HG02678 (cell line): ENCODE measurements at regions not wholly inside any gene's neighbourhood (a gene's known extent, or its start where the extent isn't known, plus 50 kb on each side); places are given as distances from the start of the nearest gene placed in this dataset.
"Not testable (repeated sequence)": the region's sequence is repeated elsewhere in the genome, so short reads cannot be mapped to it uniquely, and the experiment has no call there.

Experiments
- ATAC-seq: cut with Tn5 transposase; IDR thresholded peaks from one replicate; pipeline ENCODE4 v1.9.1; 2021; ENCODE audit warnings: mild to moderate bottlenecking, moderate library complexity; ENCODE audit not compliant: unreplicated experiment

DNA sequence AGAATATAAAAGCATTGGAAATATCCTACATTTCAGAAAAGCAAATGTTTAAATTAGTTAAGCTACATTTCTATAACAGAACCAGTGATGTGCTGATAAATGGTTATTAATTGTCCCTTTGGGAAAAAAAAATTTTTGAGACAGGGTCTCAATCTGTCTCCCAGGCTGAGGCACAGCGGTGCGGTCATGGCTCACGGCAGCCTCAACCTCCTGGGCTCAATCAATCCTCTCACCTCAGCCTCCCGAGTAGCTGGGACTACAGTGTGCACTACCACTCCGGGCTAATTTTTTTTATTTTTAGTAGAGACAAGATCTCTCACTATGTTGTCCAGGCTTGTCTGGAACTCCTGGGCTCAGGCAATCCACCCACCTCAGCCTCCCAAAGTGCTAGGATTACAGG is 194.8 kb upstream of the SALL3 start:
- no peak for ATAC-seq

GRCh38 chr18:78785706-78786105 is 193.9 kb upstream of the SALL3 start:
- ATAC-seq = no peak

GRCh38 chr18:78786776-78787175 is 192.8 kb upstream of the SALL3 start:
- no peak for ATAC-seq

DNA sequence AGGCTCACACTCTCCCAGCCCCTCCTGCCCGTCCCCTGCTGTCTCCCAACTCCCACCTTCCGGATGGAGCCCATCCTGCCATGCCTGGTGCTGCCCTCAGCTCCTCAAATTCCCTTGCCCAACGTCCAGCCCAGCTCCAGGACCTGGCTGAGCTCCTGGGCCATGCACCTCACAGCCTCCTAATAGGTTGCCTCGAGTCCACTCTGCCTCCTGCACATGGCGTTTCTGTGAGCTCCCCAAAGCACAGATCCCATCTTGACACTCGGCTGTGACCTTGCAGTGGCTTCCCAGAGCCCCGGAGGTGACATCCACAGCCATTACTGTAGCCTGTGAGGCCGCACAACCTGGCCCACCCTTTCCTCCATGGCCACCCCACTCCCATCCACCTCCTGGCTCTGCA is 191.9 kb upstream of the SALL3 start:
- ATAC-seq = no peak

DNA sequence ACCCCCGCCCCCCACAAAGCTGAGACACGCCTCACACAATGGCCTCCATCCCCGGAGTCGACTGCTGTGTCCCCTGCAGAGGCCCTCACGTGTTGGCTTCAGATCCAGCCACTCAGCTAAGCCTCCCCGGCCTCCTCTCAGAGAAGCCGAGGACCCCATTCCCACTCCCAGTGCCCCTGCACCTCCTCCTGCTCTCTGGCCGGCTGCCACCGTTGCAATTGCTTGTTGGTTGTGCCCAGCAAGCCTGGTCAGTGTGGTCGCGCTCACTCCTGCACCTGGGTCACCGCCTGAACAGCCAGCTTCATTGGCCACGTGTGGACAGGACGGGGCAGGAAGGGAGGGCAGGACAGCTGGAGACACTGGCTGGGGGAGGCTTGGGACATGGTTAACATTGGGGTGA is 191.5 kb upstream of the SALL3 start:
- no peak for ATAC-seq

DNA sequence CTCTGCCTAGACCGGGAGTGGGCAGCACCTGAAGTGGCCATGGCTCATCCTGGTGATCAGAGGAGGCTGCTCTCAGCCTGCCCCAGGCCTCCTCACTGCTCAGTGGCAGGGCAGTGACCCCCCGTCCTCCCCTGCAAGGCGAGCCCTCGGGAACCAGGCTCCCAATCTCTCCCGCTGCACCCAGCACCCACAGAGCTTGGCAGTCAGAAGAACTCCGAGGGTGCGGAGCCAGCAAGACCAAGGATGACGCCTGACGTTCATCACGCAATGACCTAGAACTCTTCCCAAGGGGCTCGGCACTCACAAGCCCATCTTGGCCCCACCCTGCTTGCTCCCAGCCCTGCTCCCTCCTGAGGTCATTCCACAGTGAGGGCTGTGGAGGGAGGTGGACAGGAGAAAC is 189.8 kb upstream of the SALL3 start:
- ATAC-seq = no peak

- ATAC-seq = no peak
These were observed 189.1 kb upstream of the SALL3 start for GRCh38 chr18:78790511-78790910.

DNA sequence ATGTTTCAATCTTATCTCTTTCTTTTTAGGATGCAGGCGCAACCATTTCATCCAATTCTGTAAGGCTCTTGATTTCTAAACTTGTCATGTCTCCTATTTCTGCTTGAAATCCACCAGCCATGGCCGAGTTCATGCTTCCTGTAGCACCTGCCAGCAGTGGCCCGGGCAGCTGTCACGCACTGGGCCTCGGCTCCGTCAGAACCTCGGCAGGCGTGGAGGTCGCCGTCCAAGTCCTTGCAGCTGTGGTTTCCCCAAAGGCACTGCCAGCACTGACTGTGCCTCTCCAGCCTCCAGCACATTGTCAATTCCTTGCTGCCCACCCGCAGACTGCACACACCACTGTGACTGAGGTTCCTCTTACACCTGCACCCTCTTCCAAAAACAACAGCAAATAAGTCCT is 188.7 kb upstream of the SALL3 start:
- no peak for ATAC-seq

GRCh38 chr18:78792094-78792493 is 187.5 kb upstream of the SALL3 start:
- ATAC-seq = no peak

DNA sequence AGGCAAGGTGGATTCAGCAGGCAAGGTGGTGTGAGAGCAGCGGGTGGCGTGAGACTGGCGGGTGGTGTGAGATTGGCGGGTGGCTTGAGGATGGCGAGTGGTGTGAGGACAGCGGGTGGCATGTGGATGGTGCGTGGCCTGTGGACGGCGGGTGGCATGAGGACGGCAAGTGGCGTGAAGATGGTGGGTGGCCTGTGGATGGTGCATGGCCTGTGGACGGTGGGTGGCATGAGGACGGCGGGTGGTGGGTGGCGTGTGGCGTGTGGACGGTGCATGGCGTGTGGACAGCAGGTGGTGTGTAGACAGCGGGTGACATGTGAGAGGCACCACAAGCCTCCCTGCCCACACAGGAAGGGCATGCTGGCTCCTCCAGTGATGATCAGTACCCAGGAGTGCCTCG is 186.9 kb upstream of the SALL3 start:
- ATAC-seq = no peak

DNA sequence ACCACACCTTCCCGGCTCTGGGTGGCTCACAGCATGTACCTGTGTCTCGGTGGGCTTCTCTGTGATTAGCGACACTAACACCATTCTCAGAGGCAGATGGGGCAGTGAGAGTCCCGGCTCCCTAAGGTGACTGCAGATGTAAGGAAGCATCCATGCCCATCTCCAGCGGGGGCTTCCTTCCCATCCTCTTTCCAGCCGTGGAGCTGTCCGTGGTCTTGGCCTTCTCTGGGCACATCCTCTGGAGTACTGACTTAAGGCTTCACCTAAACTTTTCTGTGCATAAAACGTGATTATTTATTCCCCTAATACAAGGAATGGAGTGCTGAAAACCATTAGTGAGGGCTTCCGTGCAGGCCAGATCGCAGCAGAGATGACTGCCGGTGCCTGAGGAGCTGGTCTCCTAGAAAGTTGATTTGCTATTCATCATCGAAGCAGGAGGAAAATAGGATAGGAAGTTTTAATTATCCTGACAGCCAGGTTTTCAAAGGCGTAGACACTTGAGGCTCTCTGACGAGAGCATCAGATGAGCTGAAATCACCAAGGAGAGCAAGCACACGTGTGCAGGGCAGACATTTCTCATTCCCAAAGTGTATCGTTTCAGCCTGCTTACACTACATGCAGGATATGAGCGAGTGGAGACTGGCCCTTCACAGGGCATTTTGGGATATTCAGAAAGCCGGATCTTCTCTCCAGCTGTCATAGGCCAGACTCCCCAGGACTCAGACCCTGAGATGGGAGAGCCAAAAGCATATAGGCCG is 186.1 kb upstream of the SALL3 start:
- ATAC-seq = no peak

GRCh38 chr18:78794071-78794430 is 185.6 kb upstream of the SALL3 start:
- no peak for ATAC-seq

DNA sequence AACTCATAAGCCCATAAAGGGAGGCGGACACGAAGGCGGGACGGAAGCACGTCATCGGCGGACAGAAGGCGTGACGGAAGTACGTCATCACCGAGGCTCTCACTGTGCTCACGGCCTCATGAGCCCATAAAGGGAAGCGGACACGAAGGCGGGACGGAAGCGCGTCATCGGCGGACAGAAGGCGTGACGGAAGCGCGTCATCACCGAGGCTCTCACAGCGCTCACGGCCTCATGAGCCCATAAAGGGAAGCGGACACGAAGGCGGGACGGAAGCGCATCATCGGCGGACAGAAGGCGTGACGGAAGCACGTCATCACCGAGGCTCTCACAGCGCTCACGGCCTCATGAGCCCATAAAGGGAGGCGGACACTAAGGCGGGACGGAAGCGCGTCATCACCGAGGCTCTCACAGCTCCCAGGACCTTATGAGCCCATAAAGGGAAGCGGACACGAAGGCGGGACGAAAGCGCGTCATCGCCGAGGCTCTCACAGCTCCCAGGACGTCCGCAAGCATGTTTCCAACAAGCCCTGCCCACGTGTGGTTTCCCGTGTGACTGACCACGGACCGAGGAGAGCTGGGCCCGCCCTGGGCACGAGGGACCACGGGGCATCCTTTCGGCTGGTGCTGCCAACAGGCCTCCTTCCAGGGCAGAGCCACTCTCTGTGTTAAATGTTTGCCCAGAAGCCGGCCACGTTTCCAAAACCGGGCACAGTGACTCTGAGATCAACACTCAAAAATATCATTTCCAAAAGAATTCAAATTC is 182.7 kb upstream of the SALL3 start:
- no peak for ATAC-seq

- no peak for ATAC-seq
These were observed 182.1 kb upstream of the SALL3 start for GRCh38 chr18:78797499-78797898.

- ATAC-seq = no peak
These were observed 181.0 kb upstream of the SALL3 start for GRCh38 chr18:78798402-78799175.

- no peak for ATAC-seq
These were observed 180.1 kb upstream of the SALL3 start for GRCh38 chr18:78799382-78800089.

DNA sequence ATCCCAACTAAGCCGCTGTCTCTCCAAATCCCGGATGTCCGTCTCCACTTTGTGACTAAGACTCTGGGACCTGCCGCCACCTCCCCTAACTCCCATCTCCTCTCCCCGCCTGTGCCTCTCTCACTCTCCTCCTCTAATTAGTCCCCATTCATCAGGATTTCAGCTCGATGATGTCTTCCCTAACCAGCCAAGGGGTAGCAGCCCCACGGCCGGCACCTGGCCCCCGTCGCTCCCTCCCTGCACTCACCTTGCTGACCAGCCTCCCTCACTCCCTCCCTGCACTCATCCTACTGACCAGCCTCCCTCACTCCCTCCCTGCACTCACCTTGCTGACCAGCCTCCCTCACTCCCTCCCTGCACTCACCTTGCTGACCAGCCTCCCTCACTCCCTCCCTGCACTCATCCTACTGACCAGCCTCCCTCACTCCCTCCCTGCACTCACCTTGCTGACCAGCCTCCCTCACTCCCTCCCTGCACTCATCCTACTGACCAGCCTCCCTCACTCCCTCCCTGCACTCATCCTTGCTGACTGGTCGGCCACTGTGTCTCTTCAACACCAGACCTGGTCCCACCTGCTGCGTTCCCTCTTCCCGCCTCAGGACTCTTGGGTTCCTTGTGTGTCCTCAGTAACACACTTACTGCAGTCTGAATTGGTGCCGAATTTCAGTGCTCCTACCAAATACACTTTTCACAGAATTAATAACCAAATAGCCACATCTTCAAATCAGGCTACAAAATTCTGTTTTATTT is 179.3 kb upstream of the SALL3 start:
- ATAC-seq = not testable (repeated sequence)

- ATAC-seq = no peak
These were observed 178.6 kb upstream of the SALL3 start for GRCh38 chr18:78801011-78801410.

- ATAC-seq = no peak
These were observed 176.5 kb upstream of the SALL3 start for GRCh38 chr18:78803104-78803503.

- no peak for ATAC-seq
These were observed 175.2 kb upstream of the SALL3 start for GRCh38 chr18:78804206-78805030.
